GM19468 (cell line): ENCODE measurements at regions not wholly inside any gene's neighbourhood (a gene's known extent, or its start where the extent isn't known, plus 50 kb on each side); places are given as distances from the start of the nearest gene placed in this dataset.
"Not testable (repeated sequence)": the region's sequence is repeated elsewhere in the genome, so short reads cannot be mapped to it uniquely, and the experiment has no call there.

Experiments used
- ATAC-seq: cut with Tn5 transposase; IDR thresholded peaks from one replicate; pipeline ENCODE4 v1.9.1; 2021; ENCODE audit warnings: mild to moderate bottlenecking, moderate library complexity, moderate number of reproducible peaks; ENCODE audit not compliant: unreplicated experiment; ENCODE audit errors: extremely low read depth

DNA sequence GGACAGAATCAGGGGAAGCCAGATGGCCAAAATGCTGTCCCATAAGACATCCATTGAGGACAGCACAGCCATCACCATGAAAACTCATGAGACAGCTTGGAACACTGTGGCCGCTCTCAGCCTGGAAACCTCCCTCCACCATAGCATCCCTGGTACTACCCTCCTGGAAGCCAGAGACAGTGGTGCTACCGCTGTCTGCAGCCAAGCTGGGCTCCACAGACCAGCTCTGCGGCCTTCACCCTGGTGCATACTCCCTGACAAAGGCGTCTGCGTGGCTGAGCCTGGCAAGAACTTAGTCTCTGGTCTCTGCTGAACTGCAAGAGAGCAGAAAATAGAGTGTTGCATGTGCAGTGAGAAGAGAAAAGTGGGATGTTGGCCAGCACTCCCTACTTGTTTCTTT, 558.0 kb downstream of the C6orf118 start:
- ATAC-seq, result no peak

DNA sequence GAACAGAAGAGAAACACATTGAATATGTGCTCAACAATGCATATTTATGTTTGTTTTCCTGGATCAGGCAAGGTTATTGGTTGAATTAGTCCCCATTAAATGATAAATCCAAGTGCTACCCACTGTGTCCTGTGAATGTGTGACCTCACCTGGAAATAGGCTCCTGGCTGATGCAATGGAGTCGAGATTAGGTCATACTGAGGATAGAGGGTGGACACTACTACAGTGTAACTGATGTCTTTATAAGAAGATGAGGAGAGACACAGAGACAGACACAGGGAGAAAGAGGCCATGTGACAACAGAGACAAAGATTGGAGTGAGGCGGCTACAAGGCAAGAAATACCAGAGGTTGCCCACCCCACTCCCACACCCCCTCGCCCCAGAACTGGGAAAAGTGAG, 559.3 kb downstream of the C6orf118 start:
- no peak for ATAC-seq

GRCh38 chr6:164749221-164750064, 560.0 kb downstream of the C6orf118 start:
- no peak for ATAC-seq

DNA sequence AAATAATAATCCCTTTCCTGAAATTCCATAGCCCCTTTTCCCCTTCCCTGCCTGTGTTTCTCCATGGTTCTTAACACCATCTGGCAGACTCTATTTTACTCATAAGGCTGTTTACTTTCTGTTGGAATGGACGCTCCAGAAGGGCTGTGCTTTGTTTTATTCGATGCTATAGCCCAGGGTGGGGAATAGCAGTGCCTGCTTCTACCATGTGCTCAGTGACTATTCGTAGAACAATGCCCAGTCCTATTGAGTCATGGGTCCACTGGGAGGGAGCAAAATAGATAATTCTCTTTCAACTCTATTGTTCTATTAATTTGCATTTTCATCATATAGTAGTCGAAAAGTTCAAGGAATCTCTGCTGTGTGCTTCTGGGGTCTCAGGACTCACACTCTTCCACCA, 565.1 kb downstream of the C6orf118 start:
- no peak for ATAC-seq

- ATAC-seq, result no peak
Observed at GRCh38 chr6:164741938-164742451, 567.4 kb downstream of the C6orf118 start.

GRCh38 chr6:164736090-164736489, 573.3 kb downstream of the C6orf118 start:
- not testable (repeated sequence) for ATAC-seq

DNA sequence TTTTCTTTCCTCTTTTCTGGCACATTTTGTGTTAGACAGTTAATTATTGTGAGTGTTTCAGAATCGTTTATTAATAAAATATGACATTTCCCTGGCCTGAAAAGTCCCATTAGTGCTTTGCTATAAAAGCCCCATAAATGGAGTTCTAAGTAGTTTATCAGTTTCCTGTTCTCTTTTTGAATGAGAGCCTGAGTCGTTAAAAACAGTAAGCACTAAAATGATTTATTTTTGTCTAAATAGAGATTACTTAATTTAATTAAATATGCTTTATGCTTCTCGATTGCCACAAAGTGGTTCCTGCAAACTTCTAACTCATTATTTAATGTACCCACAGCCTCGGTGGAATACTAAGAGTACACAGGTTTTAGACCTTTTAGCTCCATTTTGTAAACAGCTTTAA, 577.9 kb downstream of the C6orf118 start:
- ATAC-seq, result no peak

DNA sequence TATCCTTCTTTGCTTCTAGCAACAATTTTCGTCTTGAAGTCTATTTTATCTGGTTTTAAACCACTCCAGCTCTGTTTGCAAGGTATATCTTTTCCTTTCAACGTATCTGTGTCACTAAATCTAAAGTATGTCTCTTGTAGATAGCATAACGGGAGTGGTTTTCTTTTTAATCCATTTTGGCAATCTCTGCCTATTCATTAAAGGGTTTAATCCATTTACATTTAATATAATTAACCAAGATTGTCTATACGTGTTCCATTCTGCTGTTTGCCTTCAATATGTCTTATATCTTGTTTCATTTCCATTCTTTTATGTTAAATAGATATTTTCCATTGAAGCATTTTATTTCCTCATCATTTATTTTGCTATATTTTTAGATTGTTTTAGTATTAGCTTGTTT, 587.9 kb downstream of the C6orf118 start:
- no peak for ATAC-seq

DNA sequence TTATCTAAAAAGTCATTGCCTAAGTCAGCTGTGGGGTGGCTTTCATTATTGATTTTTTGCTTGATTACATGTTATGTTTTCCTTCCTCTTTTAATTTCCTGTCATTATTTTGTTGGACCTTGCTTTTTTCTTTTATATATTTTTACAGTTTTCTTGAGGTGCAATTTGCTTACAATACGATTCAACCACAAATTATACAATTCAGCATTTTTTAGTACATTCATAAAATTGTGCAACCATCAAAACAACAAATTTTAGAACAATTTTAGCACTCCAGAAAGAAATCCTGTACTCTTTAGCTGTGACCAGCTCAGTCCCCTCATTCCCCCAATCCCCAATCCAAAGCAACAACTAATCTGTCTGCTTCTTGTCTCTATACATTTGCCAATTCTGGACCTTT, 608.9 kb downstream of the C6orf118 start:
- no peak for ATAC-seq

GRCh38 chr6:164695896-164696295, 613.5 kb downstream of the C6orf118 start:
- ATAC-seq, result no peak

DNA sequence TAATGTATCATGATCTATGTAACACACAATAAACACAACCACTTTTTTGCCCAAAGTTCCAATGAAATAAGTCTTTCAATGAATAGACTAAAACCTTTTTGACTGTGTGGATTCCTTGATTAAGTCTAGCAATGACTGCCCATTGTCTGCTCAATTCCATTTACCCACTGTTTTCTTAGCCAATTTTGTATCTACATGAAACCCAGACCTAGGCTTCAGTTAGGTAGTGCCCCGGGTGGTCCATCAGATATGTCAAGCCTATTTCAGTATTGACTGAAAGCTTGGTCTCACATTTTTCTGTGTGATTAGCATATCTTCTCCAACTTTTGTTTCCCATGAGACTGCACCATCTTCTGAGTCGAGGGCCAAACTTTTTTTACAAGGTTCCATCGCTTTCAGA, 615.0 kb downstream of the C6orf118 start:
- ATAC-seq, result no peak

DNA sequence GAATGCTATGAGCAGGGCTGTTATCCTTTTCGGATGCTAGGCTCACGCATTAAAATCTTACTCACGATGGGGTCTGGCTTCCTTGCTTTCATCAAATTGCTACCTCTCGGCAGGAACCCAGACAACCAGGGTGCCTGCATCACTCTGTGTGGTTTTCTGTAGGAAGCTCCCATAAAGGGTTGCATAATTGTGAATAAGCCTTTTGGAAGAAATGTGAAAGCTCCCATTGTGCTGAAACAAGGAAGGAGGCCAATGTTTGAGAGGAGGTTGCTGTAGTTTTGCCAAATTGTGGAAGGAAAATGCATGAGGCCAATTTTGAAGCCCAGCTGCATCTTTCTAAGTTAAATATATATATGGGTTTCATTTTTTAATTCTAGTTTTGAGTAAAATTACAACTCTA, 615.5 kb downstream of the C6orf118 start:
- no peak for ATAC-seq

DNA sequence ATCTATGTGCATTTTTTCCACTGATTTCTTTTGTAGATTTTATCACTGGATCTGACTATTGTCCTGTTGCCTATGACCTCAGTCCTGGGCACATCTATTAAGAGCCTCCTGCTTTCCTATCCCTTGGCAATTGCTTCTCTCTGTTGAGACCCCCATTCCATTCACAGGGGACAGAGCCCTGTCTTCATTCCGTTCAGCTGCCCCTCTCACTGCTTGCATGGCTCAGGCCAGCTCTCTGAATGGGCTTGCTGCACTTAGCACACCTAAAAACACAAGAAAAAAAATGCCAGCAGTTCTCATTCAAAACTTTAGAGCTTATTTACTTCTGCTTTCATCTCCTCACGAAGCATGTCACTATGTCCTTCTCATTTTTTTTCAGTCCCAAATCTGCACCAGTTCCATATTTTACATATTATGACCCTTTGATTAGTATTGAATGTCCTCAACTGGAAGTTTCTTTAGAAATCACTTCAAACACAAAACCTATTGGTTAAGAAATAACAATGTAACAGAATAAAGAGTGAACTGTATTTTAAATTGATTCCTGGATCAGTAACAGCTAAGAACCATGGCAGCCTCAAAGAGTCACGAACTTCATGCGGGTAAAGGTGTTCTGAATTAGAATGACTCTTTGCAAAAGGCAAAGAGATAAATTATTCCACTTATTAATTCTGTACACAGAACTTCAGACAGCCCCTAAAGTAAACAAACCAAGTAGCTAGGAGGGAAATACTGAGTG, 616.5 kb downstream of the C6orf118 start:
- no peak for ATAC-seq

- no peak for ATAC-seq
Observed at GRCh38 chr6:164690702-164691500, 618.5 kb downstream of the C6orf118 start.

- no peak for ATAC-seq
Observed at GRCh38 chr6:164690241-164690640, 619.2 kb downstream of the C6orf118 start.

- ATAC-seq, result no peak
Observed at GRCh38 chr6:164665328-164665727, 644.1 kb downstream of the C6orf118 start.

GRCh38 chr6:164663634-164664033, 645.8 kb downstream of the C6orf118 start:
- no peak for ATAC-seq

DNA sequence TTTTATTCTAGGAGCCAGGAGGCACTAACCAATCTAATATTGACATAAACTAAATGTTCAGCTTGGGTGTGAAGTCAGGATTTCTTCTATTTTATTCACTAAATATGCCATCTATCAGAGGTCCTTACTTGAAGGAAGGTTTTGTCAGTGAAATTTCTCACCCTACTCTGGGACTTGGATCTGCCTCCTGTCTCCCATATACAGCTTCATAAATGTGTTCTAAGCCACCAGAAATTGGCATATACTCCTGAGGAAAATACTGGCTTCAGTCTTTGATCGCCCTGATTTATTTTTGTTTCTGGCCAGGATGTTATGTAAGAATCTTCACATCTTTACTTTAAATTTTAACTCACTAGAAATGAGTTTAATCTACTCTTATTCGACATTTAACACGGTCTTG, 647.7 kb downstream of the C6orf118 start:
- ATAC-seq, result no peak

DNA sequence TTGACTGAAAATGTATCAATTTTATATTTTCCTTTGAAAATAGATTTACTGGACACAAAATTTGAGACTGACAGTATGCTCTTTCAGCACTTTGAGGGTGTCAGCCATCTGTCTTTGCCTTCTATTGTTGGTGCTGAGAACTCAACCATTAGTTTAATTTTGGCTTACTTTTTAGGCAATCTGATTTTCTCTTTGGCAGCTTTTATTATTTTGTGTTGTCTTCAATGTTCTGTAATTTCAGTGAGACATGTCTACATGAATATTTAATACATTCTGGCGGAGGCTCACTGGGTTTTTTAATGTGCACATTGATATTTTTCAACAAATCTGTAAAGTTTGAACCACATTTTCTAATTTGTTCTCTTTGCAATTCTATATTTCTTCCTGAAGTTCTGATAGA, 648.6 kb downstream of the C6orf118 start:
- ATAC-seq, result no peak

DNA sequence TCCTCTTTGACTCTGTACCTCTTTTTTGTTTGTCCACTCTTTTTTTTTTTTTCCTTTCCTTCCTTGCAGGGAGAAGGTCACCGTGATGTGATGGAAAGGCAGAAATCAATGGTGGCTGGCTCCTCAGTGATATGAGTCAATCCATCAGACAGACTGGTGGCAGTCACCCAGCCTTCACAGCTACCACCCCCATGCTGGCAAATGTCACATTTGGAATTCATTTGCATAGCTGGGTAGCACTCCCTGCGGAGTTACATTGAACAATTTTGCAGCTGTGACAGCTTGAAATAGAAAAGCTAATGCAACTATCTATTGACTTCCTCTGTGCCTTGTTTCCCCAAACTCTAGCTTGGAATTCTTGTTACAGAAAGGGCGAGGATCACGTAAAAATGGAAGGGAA, 668.4 kb downstream of the C6orf118 start:
- ATAC-seq, result no peak
